Epithelial cell of esophagus (primary cell): ENCODE measurements at regions not wholly inside any gene's neighbourhood (a gene's known extent, or its start where the extent isn't known, plus 50 kb on each side); places are given as distances from the start of the nearest gene placed in this dataset.

Experiments
- DNase-seq: peaks from one replicate; pipeline ENCODE4 v3.0.0; 2010; ENCODE audit warnings: low read depth
- H3K4me3 ChIP-seq: 2 replicates; pipeline ENCODE4 v1.5.1; 2011; ENCODE audit warnings: mild to moderate bottlenecking, low read length, control low read depth
- TF ChIP-seq, protein P1 (sequence below): IDR thresholded peaks from 2 replicates; pipeline ENCODE4 v1.5.1; 2011; ENCODE audit warnings: low read depth, mild to moderate bottlenecking, low read length, control low read depth, inconsistent platforms; ENCODE audit not compliant: insufficient read depth; ENCODE audit errors: missing control alignments

- TF ChIP-seq, protein P1, sequence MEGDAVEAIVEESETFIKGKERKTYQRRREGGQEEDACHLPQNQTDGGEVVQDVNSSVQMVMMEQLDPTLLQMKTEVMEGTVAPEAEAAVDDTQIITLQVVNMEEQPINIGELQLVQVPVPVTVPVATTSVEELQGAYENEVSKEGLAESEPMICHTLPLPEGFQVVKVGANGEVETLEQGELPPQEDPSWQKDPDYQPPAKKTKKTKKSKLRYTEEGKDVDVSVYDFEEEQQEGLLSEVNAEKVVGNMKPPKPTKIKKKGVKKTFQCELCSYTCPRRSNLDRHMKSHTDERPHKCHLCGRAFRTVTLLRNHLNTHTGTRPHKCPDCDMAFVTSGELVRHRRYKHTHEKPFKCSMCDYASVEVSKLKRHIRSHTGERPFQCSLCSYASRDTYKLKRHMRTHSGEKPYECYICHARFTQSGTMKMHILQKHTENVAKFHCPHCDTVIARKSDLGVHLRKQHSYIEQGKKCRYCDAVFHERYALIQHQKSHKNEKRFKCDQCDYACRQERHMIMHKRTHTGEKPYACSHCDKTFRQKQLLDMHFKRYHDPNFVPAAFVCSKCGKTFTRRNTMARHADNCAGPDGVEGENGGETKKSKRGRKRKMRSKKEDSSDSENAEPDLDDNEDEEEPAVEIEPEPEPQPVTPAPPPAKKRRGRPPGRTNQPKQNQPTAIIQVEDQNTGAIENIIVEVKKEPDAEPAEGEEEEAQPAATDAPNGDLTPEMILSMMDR, result no peak
- no peak overlapping the region for H3K4me3 ChIP-seq
- no peak for DNase-seq
Measured at GRCh38 chr2:105977807-105978206, 216.3 kb downstream of the UXS1 start.

- H3K4me3 ChIP-seq, result no peak overlapping the region
- TF ChIP-seq, protein P1, result no peak
- DNase-seq, result peak; percentile 85
Measured at GRCh38 chr2:105977212-105977611, 216.9 kb downstream of the UXS1 start.

GRCh38 chr2:105974812-105975211 lies 219.3 kb downstream of the UXS1 start:
- no peak for DNase-seq
- TF ChIP-seq, protein P1, result no peak
- H3K4me3 ChIP-seq, result no peak overlapping the region

GRCh38 chr2:105972927-105973326 lies 221.2 kb downstream of the UXS1 start:
- TF ChIP-seq, protein P1, result no peak
- no peak overlapping the region for H3K4me3 ChIP-seq
- no peak for DNase-seq

- TF ChIP-seq, protein P1, result no peak
- no peak overlapping the region for H3K4me3 ChIP-seq
- DNase-seq, result no peak
Measured at GRCh38 chr2:105972246-105972645, 221.9 kb downstream of the UXS1 start.

GRCh38 chr2:105969552-105969951 lies 224.5 kb downstream of the UXS1 start:
- no peak overlapping the region for H3K4me3 ChIP-seq
- TF ChIP-seq, protein P1, result peak; percentile 41
- peak; percentile 17 for DNase-seq

DNA sequence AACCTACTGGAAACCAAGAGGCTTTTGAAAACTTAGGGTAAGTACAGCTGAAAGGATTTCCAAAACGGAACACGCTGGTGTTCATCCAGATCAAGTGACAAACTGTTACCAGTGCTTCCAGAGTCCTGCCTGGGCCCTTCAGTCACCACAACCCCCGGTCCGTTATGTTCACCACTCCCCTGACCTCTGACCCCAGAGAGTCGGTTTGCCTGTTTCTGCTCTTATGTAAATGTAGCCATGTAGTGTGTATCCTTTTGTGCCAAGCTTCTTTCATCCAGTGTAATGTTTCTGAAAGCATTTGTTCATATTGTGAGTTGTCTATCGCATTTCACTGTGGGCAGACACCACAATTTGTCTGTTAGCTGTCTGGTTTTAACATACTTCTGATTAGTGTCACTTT lies 217.5 kb downstream of the NCK2 start:
- no peak overlapping the region for H3K4me3 ChIP-seq
- no peak for DNase-seq
- TF ChIP-seq, protein P1, result no peak
